Liver (tissue), 8 donors: ENCODE measurements at regions not wholly inside any gene's neighbourhood (a gene's known extent, or its start where the extent isn't known, plus 50 kb on each side); places are given as distances from the start of the nearest gene placed in this dataset.

Source experiments
- DNase-seq: peaks from one replicate; pipeline ENCODE4 v3.0.0-alpha.2; 2017; ENCODE audit warnings: low spot score
- H3K27ac ChIP-seq, 2 donors: one replicate each; pipeline ENCODE4 v1.7.0; 2013; ENCODE audit warnings: inconsistent platforms in 2 of 2, low read length in 2 of 2, control low read depth in 1 of 2, low read depth in 1 of 2, mild to moderate bottlenecking in 1 of 2
- H3K27me3 ChIP-seq, 4 donors: one replicate each; pipeline versions ENCODE4 v1.6.1 to v1.7.0; 2013; ENCODE audit warnings: low read length in 3 of 4, inconsistent platforms in 1 of 4, mild to moderate bottlenecking in 1 of 4, moderate library complexity in 1 of 4; ENCODE audit not compliant: control insufficient read depth in 4 of 4, insufficient read depth in 4 of 4
- H3K36me3 ChIP-seq, 4 donors: one replicate each; pipeline versions ENCODE4 v1.6.1 to v1.7.0; 2013; ENCODE audit warnings: low read length in 3 of 4, mild to moderate bottlenecking in 3 of 4, low read depth in 1 of 4, moderate library complexity in 1 of 4; ENCODE audit not compliant: control insufficient read depth in 4 of 4, insufficient read depth in 3 of 4
- H3K4me1 ChIP-seq, 4 donors: one replicate each; pipeline versions ENCODE4 v1.6.1 to v1.7.0; 2013; ENCODE audit warnings: low read length in 3 of 4, mild to moderate bottlenecking in 3 of 4, moderate library complexity in 1 of 4; ENCODE audit not compliant: control insufficient read depth in 4 of 4, insufficient read depth in 4 of 4
- H3K4me3 ChIP-seq, 3 donors: one replicate each; pipeline versions ENCODE4 v1.6.1 to v1.7.0; 2013; ENCODE audit warnings: low read length in 3 of 3, control low read depth in 1 of 3, low read depth in 1 of 3, mild to moderate bottlenecking in 1 of 3
- H3K9ac ChIP-seq, 2 donors: one replicate each; pipeline ENCODE4 v1.7.0; 2013; ENCODE audit warnings: low read length in 2 of 2, mild to moderate bottlenecking in 2 of 2, moderate library complexity in 2 of 2, control low read depth in 1 of 2, low read depth in 1 of 2
- H3K9me3 ChIP-seq, 4 donors: one replicate each; pipeline versions ENCODE4 v1.6.1 to v1.7.0; 2013; ENCODE audit warnings: low read length in 3 of 4; ENCODE audit not compliant: control insufficient read depth in 4 of 4
- EGR1 ChIP-seq, 2 donors: IDR thresholded peaks; 2 replicates each; pipeline ENCODE4 v1.6.1; 2016 to 2018; ENCODE audit warnings: antibody characterized with exemption in 2 of 2, low read depth in 2 of 2
- FOXA1 ChIP-seq: IDR thresholded peaks from 2 replicates; pipeline ENCODE4 v1.6.1; 2016; ENCODE audit warnings: antibody characterized with exemption
- FOXA2 ChIP-seq: IDR thresholded peaks from 2 replicates; pipeline ENCODE4 v1.6.1; 2016; ENCODE audit warnings: antibody characterized with exemption
- GABPA ChIP-seq, 2 donors: IDR thresholded peaks in 1 of 2; conservative IDR thresholded peaks in 1 of 2; 2 replicates each; pipeline ENCODE4 v1.6.1; 2016; ENCODE audit warnings: antibody characterized with exemption in 2 of 2, mild to moderate bottlenecking in 1 of 2, moderate library complexity in 1 of 2
- HNF4A ChIP-seq, 2 donors: conservative IDR thresholded peaks; 2 replicates each; pipeline ENCODE4 v1.6.1; 2016; ENCODE audit warnings: antibody characterized with exemption in 2 of 2, mild to moderate bottlenecking in 2 of 2
- HNF4G ChIP-seq: IDR thresholded peaks from 2 replicates; pipeline ENCODE4 v1.6.1; 2016; ENCODE audit warnings: antibody characterized with exemption
- JUND ChIP-seq, 2 donors: IDR thresholded peaks; 2 replicates each; pipeline ENCODE4 v1.6.1; 2016; ENCODE audit warnings: antibody characterized with exemption in 2 of 2
- NR2F2 ChIP-seq: IDR thresholded peaks from 2 replicates; pipeline ENCODE4 v1.6.1; 2016; ENCODE audit warnings: antibody characterized with exemption
- RAD21 ChIP-seq, 2 donors: IDR thresholded peaks; 2 replicates each; pipeline ENCODE4 v1.6.1; 2016; ENCODE audit warnings: antibody characterized with exemption in 2 of 2, mild to moderate bottlenecking in 2 of 2
- RXRA ChIP-seq, 2 donors: IDR thresholded peaks; 2 replicates each; pipeline ENCODE4 v1.6.1; 2017 to 2018; ENCODE audit warnings: antibody characterized with exemption in 2 of 2, mild to moderate bottlenecking in 1 of 2
- SP1 ChIP-seq: IDR thresholded peaks from 2 replicates; pipeline ENCODE4 v1.6.1; 2018; ENCODE audit warnings: antibody characterized with exemption, mild to moderate bottlenecking
- TAF1 ChIP-seq: conservative IDR thresholded peaks from 2 replicates; pipeline ENCODE4 v1.6.1; 2016; ENCODE audit warnings: antibody characterized with exemption, mild to moderate bottlenecking
- YY1 ChIP-seq: IDR thresholded peaks from 2 replicates; pipeline ENCODE4 v1.6.1; 2016; ENCODE audit warnings: antibody characterized with exemption, mild to moderate bottlenecking
- whole genome bisulfite sequencing: extraction: QIAGEN DNeasy Blood & Tissue Kit; methylation state at CpG from one replicate; pipeline ENCODE4 v1.1.7; 2013; 5-methylcytosine and 5-hydroxymethylcytosine counted together
- TF ChIP-seq, protein P1 (sequence below): IDR thresholded peaks from 2 replicates; pipeline ENCODE4 v1.6.1; 2016; ENCODE audit warnings: antibody characterized with exemption, mild to moderate bottlenecking
- TF ChIP-seq, protein P2 (sequence below): IDR thresholded peaks from 2 replicates; pipeline ENCODE4 v1.6.1; 2016; ENCODE audit warnings: antibody characterized with exemption
- TF ChIP-seq, protein P3 (sequence below): IDR thresholded peaks from 2 replicates; pipeline ENCODE4 v1.6.1; 2016; ENCODE audit warnings: antibody characterized with exemption
- TF ChIP-seq, protein P4 (sequence below): fragments of 150-350 bp; IDR thresholded peaks from 2 replicates; pipeline ENCODE4 v1.5.1; 2017; ENCODE audit warnings: improper control_type of control experiment, low read depth, low read length; ENCODE audit not compliant: missing input control
- TF ChIP-seq, protein P5 (sequence below): IDR thresholded peaks from 2 replicates; pipeline ENCODE4 v1.6.1; 2016; ENCODE audit warnings: antibody characterized with exemption
- donor health status: healthy.
- donor health status: healthy.
- donor health status: healthy.
- donor health status: healthy.
- donor health status: healthy.

DNA sequence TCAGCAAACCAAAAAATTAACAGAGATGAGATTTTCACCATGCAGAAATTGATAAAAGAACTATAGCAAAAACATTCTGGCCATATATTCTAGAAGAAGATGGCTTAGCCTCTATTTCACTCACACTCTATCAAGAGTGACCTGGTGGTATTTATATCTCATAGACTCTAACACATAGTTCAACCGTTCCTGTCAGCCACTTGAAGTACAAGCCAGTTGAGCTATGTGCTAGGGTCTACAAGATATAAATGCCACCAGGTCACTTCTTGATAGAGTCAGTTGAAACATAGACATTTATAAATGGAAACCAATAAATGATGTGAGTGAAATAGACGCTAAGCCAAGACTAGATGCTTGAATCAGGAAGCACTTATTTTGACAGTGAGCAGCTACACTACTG lies 836.7 kb upstream of the EPHA5 start:
- no peaks in the 10 kb centered on the region for H3K27me3 ChIP-seq
- no peak overlapping the region for H3K9ac ChIP-seq
- H3K27ac ChIP-seq, result no peak overlapping the region
- 74% methylated on average over 2 of the region's 2 CpGs for WGBS
- H3K9me3 ChIP-seq, result peaks cover 0 to 8% (median under 1%) of the 10 kb centered on the region in 4 donors
- H3K36me3 ChIP-seq, result no peaks in the 10 kb centered on the region
- H3K4me3 ChIP-seq, result no peak overlapping the region
- DNase-seq, result no peak
- H3K4me1 ChIP-seq, result no peaks in the 10 kb centered on the region
- TF ChIP-seq YY1, result no peak
- no peak for TF ChIP-seq HNF4A (conservative IDR thresholded peaks at IDR 0.05)
- TF ChIP-seq FOXA2, result no peak
- no peak for TF ChIP-seq FOXA1
- no peak for TF ChIP-seq HNF4G
- TF ChIP-seq NR2F2, result no peak
- TF ChIP-seq, protein P1, sequence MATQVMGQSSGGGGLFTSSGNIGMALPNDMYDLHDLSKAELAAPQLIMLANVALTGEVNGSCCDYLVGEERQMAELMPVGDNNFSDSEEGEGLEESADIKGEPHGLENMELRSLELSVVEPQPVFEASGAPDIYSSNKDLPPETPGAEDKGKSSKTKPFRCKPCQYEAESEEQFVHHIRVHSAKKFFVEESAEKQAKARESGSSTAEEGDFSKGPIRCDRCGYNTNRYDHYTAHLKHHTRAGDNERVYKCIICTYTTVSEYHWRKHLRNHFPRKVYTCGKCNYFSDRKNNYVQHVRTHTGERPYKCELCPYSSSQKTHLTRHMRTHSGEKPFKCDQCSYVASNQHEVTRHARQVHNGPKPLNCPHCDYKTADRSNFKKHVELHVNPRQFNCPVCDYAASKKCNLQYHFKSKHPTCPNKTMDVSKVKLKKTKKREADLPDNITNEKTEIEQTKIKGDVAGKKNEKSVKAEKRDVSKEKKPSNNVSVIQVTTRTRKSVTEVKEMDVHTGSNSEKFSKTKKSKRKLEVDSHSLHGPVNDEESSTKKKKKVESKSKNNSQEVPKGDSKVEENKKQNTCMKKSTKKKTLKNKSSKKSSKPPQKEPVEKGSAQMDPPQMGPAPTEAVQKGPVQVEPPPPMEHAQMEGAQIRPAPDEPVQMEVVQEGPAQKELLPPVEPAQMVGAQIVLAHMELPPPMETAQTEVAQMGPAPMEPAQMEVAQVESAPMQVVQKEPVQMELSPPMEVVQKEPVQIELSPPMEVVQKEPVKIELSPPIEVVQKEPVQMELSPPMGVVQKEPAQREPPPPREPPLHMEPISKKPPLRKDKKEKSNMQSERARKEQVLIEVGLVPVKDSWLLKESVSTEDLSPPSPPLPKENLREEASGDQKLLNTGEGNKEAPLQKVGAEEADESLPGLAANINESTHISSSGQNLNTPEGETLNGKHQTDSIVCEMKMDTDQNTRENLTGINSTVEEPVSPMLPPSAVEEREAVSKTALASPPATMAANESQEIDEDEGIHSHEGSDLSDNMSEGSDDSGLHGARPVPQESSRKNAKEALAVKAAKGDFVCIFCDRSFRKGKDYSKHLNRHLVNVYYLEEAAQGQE, result no peak
- no peak for TF ChIP-seq GABPA (IDR thresholded peaks at IDR 0.05 in 1 of 2, conservative IDR thresholded peaks at IDR 0.05 in 1 of 2)

DNA sequence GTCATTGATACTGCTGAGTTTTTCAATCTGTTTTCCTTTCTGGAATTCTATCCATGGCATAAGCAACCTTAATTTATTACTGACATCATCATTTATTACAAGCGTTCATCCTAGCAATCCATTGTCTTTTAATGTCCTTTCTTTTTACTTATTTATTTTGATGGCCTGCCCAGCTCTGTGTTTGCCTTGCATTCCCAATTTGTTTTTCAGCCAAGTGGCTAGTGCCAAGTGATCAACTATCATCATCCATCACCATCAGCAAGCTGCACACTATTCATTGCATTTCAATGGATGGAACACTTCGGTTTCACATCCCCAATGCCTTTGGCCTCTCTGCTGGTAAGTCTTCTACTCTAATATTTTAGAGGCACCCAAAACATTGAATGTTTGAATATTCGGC lies 831.7 kb upstream of the EPHA5 start:
- Histone ChIP-seq H3K27me3 (no peaks in the 10 kb centered on the region), H3K27ac (no peak overlapping the region), H3K36me3 (no peaks in the 10 kb centered on the region), H3K9me3 (no peaks in the 10 kb centered on the region), H3K9ac (no peak overlapping the region), H3K4me1 (no peaks in the 10 kb centered on the region), H3K4me3 (no peak overlapping the region)
- TF ChIP-seq JUND (IDR thresholded peaks at IDR 0.05) (no peak), EGR1 (IDR thresholded peaks at IDR 0.05; ENCODE audit: low read depth in 2 of 2) (no peak), RXRA (IDR thresholded peaks at IDR 0.05) (no peak), FOXA2 (no peak), TAF1 (no peak), GABPA (IDR thresholded peaks at IDR 0.05 in 1 of 2, conservative IDR thresholded peaks at IDR 0.05 in 1 of 2) (no peak), HNF4A (conservative IDR thresholded peaks at IDR 0.05) (no peak), YY1 (no peak), SP1 (no peak), HNF4G (no peak), RAD21 (IDR thresholded peaks at IDR 0.05) (no peak), FOXA1 (no peak)
- TF ChIP-seq, protein P2, sequence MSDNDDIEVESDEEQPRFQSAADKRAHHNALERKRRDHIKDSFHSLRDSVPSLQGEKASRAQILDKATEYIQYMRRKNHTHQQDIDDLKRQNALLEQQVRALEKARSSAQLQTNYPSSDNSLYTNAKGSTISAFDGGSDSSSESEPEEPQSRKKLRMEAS, result no peak
- TF ChIP-seq, protein P3, sequence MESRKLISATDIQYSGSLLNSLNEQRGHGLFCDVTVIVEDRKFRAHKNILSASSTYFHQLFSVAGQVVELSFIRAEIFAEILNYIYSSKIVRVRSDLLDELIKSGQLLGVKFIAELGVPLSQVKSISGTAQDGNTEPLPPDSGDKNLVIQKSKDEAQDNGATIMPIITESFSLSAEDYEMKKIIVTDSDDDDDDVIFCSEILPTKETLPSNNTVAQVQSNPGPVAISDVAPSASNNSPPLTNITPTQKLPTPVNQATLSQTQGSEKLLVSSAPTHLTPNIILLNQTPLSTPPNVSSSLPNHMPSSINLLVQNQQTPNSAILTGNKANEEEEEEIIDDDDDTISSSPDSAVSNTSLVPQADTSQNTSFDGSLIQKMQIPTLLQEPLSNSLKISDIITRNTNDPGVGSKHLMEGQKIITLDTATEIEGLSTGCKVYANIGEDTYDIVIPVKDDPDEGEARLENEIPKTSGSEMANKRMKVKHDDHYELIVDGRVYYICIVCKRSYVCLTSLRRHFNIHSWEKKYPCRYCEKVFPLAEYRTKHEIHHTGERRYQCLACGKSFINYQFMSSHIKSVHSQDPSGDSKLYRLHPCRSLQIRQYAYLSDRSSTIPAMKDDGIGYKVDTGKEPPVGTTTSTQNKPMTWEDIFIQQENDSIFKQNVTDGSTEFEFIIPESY, result no peak
- TF ChIP-seq, protein P1, result no peak
- TF ChIP-seq, protein P4, sequence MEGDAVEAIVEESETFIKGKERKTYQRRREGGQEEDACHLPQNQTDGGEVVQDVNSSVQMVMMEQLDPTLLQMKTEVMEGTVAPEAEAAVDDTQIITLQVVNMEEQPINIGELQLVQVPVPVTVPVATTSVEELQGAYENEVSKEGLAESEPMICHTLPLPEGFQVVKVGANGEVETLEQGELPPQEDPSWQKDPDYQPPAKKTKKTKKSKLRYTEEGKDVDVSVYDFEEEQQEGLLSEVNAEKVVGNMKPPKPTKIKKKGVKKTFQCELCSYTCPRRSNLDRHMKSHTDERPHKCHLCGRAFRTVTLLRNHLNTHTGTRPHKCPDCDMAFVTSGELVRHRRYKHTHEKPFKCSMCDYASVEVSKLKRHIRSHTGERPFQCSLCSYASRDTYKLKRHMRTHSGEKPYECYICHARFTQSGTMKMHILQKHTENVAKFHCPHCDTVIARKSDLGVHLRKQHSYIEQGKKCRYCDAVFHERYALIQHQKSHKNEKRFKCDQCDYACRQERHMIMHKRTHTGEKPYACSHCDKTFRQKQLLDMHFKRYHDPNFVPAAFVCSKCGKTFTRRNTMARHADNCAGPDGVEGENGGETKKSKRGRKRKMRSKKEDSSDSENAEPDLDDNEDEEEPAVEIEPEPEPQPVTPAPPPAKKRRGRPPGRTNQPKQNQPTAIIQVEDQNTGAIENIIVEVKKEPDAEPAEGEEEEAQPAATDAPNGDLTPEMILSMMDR, result no peak
- TF ChIP-seq, protein P5, sequence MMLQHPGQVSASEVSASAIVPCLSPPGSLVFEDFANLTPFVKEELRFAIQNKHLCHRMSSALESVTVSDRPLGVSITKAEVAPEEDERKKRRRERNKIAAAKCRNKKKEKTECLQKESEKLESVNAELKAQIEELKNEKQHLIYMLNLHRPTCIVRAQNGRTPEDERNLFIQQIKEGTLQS, result no peak
- 56% methylated on average over 3 of the region's 3 CpGs for WGBS
- no peak for DNase-seq
